H9 (cell line): ENCODE measurements at regions not wholly inside any gene's neighbourhood (a gene's known extent, or its start where the extent isn't known, plus 50 kb on each side); places are given as distances from the start of the nearest gene placed in this dataset.

Source experiments
- DNase-seq: peaks from one replicate; pipeline ENCODE4 v3.0.0-alpha.2; 2017
- H2AFZ ChIP-seq: one replicate; pipeline ENCODE4 v1.6.1; 2013; ENCODE audit warnings: mild to moderate bottlenecking, low read length, control low read depth, moderate library complexity
- H2AK5ac ChIP-seq: 2 replicates; pipeline ENCODE4 v1.6.1; 2013; ENCODE audit warnings: low read length, control low read depth, mixed read lengths; ENCODE audit not compliant: insufficient read length
- H2BK120ac ChIP-seq: one replicate; pipeline ENCODE4 v1.6.1; 2013; ENCODE audit warnings: low read depth, mild to moderate bottlenecking, low read length, control low read depth, inconsistent platforms; ENCODE audit not compliant: poor library complexity, severe bottlenecking
- H2BK12ac ChIP-seq: 2 replicates; pipeline ENCODE4 v1.6.1; 2013; ENCODE audit warnings: low read length, control low read depth, mixed read lengths, low read depth; ENCODE audit not compliant: insufficient read length
- H2BK15ac ChIP-seq: 2 replicates; pipeline ENCODE4 v1.6.1; 2013; ENCODE audit warnings: low read depth, low read length, control low read depth
- H2BK20ac ChIP-seq: one replicate; pipeline ENCODE4 v1.6.1; 2013; ENCODE audit warnings: low read depth, mild to moderate bottlenecking, low read length, control low read depth, inconsistent platforms; ENCODE audit not compliant: poor library complexity, severe bottlenecking
- H2BK5ac ChIP-seq: 2 replicates; pipeline ENCODE4 v1.6.1; 2013; ENCODE audit warnings: low read length, control low read depth, mixed read lengths; ENCODE audit not compliant: insufficient read length
- H3K14ac ChIP-seq: 2 replicates; pipeline ENCODE4 v1.6.1; 2013; ENCODE audit warnings: low read length, control low read depth; ENCODE audit not compliant: insufficient read depth
- H3K18ac ChIP-seq: 2 replicates; pipeline ENCODE4 v1.6.1; 2013; ENCODE audit warnings: low read depth, mild to moderate bottlenecking, mixed read lengths, low read length, control low read depth; ENCODE audit not compliant: insufficient read length
- H3K23ac ChIP-seq: 2 replicates; pipeline ENCODE4 v1.6.1; 2013; ENCODE audit warnings: low read length, control low read depth, mixed read lengths, low read depth; ENCODE audit not compliant: insufficient read length
- H3K23me2 ChIP-seq: 2 replicates; pipeline ENCODE4 v1.6.1; 2013; ENCODE audit warnings: low read depth, mild to moderate bottlenecking, mixed read lengths, low read length, control low read depth; ENCODE audit not compliant: insufficient read length, poor library complexity, severe bottlenecking
- H3K27ac ChIP-seq: 2 replicates; pipeline ENCODE4 v1.5.1; 2013; ENCODE audit warnings: low read length, control low read depth, mixed read lengths, low read depth; ENCODE audit not compliant: insufficient read length
- H3K27me3 ChIP-seq: 2 replicates; pipeline ENCODE4 v1.6.1; 2013; ENCODE audit warnings: low read length, control low read depth, inconsistent platforms; ENCODE audit not compliant: insufficient read depth
- H3K4ac ChIP-seq: 2 replicates; pipeline ENCODE4 v1.6.1; 2013; ENCODE audit warnings: low read depth, mild to moderate bottlenecking, control low read depth, inconsistent platforms, low read length, moderate library complexity
- H3K4me1 ChIP-seq: 2 replicates; pipeline ENCODE4 v1.6.1; 2013; ENCODE audit warnings: low read length, control low read depth, inconsistent platforms; ENCODE audit not compliant: insufficient read depth
- H3K4me2 ChIP-seq: 2 replicates; pipeline ENCODE4 v1.6.1; 2013; ENCODE audit warnings: low read length, control low read depth, mixed read lengths; ENCODE audit not compliant: insufficient read length, insufficient read depth
- H3K56ac ChIP-seq: 2 replicates; pipeline ENCODE4 v1.6.1; 2013; ENCODE audit warnings: low read depth, mild to moderate bottlenecking, mixed read lengths, low read length, control low read depth; ENCODE audit not compliant: insufficient read length
- H3K79me1 ChIP-seq: 2 replicates; pipeline ENCODE4 v1.6.1; 2013; ENCODE audit warnings: low read depth, mild to moderate bottlenecking, moderate library complexity, low read length, control low read depth, inconsistent platforms; ENCODE audit not compliant: insufficient read depth, poor library complexity, severe bottlenecking
- H3K79me2 ChIP-seq: 2 replicates; pipeline ENCODE4 v1.6.1; 2013; ENCODE audit warnings: low read length, control low read depth, inconsistent platforms; ENCODE audit not compliant: insufficient read depth
- H3K9ac ChIP-seq: 2 replicates; pipeline ENCODE4 v1.6.1; 2013; ENCODE audit warnings: low read length, control low read depth, mixed read lengths; ENCODE audit not compliant: insufficient read length; ENCODE audit errors: extremely low read depth
- H3K9me3 ChIP-seq: one replicate; pipeline ENCODE4 v1.6.1; 2013; ENCODE audit warnings: low read depth, low read length, inconsistent platforms; ENCODE audit not compliant: control insufficient read depth
- H3T11ph ChIP-seq: one replicate; pipeline ENCODE4 v1.6.1; 2013; ENCODE audit warnings: mild to moderate bottlenecking, low read length, control low read depth, inconsistent platforms
- H4K20me1 ChIP-seq: one replicate; pipeline ENCODE4 v1.6.1; 2013; ENCODE audit not compliant: control insufficient read depth, insufficient read length, insufficient read depth
- H4K5ac ChIP-seq: 2 replicates; pipeline ENCODE4 v1.6.1; 2013; ENCODE audit warnings: low read depth, mild to moderate bottlenecking, mixed read lengths, low read length, control low read depth; ENCODE audit not compliant: insufficient read length
- H4K8ac ChIP-seq: replicated peaks from 2 replicates; pipeline ENCODE4 v1.6.1; 2013; ENCODE audit warnings: low read length, control low read depth, mixed read lengths, low read depth; ENCODE audit not compliant: insufficient read length
- H4K91ac ChIP-seq: 2 replicates; pipeline ENCODE4 v1.6.1; 2013; ENCODE audit warnings: low read depth, mild to moderate bottlenecking, moderate library complexity, mixed read lengths, low read length, control low read depth; ENCODE audit not compliant: insufficient read length
- H3K27ac Mint-ChIP-seq, 3 experiments: 2 replicates in 2 of 3; 3 replicates in 1 of 3; pipeline ENCODE4 v1.8.0; 2020 to 2021; ENCODE audit warnings: mixed read lengths in 3 of 3, mild to moderate bottlenecking in 1 of 3, moderate library complexity in 1 of 3
- H3K27me3 Mint-ChIP-seq: 2 replicates; pipeline ENCODE4 v1.8.0; 2021; ENCODE audit warnings: low read depth, mild to moderate bottlenecking, moderate library complexity, mixed read lengths
- H3K36me3 Mint-ChIP-seq, 3 experiments: 2 replicates in 2 of 3; 3 replicates in 1 of 3; pipeline ENCODE4 v1.8.0; 2020 to 2021; ENCODE audit warnings: low read depth in 3 of 3, mixed read lengths in 3 of 3; ENCODE audit not compliant: insufficient read depth in 1 of 3
- H3K4me1 Mint-ChIP-seq, 2 experiments: 2 replicates each; pipeline ENCODE4 v1.8.0; 2020; ENCODE audit warnings: mixed read lengths in 2 of 2
- H3K4me3 Mint-ChIP-seq, 2 experiments: 2 replicates in 1 of 2; 3 replicates in 1 of 2; pipeline ENCODE4 v1.8.0; 2020 to 2021; ENCODE audit warnings: mild to moderate bottlenecking in 2 of 2, mixed read lengths in 2 of 2, moderate library complexity in 1 of 2
- H3K9me3 Mint-ChIP-seq, 2 experiments: 2 replicates in 1 of 2; 3 replicates in 1 of 2; pipeline ENCODE4 v1.8.0; 2020; ENCODE audit warnings: mild to moderate bottlenecking in 2 of 2, mixed read lengths in 2 of 2, moderate library complexity in 1 of 2
- CTCF ChIP-seq: fragments of 200-600 bp; sonication (generic); conservative IDR thresholded peaks from 3 replicates; pipeline ENCODE4 v1.8.0; 2021; ENCODE audit warnings: antibody characterized with exemption, mild to moderate bottlenecking
- WGBS: extraction: QIAGEN DNeasy Blood & Tissue Kit; methylation state at CpG from one replicate; pipeline ENCODE4 v1.1.7; 2013; ENCODE audit warnings: missing lambda C conversion rate, low lambda C conversion rate, mixed read lengths; ENCODE audit not compliant: insufficient read length; ENCODE audit errors: extremely low coverage; 5-methylcytosine and 5-hydroxymethylcytosine counted together

GRCh38 chr10:78292250-78292981, 258.8 kb downstream of the RPS24 start:
- Histone ChIP-seq H2AK5ac (no peak overlapping the region), H4K8ac (no peak overlapping the region), H4K5ac (no peak overlapping the region), H3K14ac (no peak overlapping the region), H2BK15ac (no peak overlapping the region), H3K79me2 (no peaks in the 10 kb centered on the region), H2BK20ac (no peak overlapping the region), H2BK12ac (no peak overlapping the region), H3K79me1 (no peaks in the 10 kb centered on the region), H2BK120ac (no peak overlapping the region), H3K4ac (no peak overlapping the region), H2AFZ (no peak overlapping the region), H3K23ac (no peak overlapping the region), H3K4me1 (peaks cover 5% of the 10 kb centered on the region; the same call in 1 of the 2 replicates), H3K56ac (no peak overlapping the region), H3K4me2 (no peak overlapping the region), H3T11ph (no peak overlapping the region), H3K9ac (no peak overlapping the region), H2BK5ac (no peak overlapping the region), H3K27ac (no peak overlapping the region), H4K20me1 (no peaks in the 10 kb centered on the region), H3K18ac (no peak overlapping the region), H3K9me3 (no peaks in the 10 kb centered on the region), H3K23me2 (peaks cover 3% of the 10 kb centered on the region), H3K27me3 (no peaks in the 10 kb centered on the region), H4K91ac (no peak overlapping the region)
- no peak for DNase-seq
- peaks cover 33 to 48% of the 10 kb centered on the region in 2 experiments for H3K4me1 Mint-ChIP-seq
- no peak for TF ChIP-seq CTCF
- no peaks in the 10 kb centered on the region for H3K9me3 Mint-ChIP-seq
- H3K4me3 Mint-ChIP-seq, result no peak overlapping the region
- no peak overlapping the region; a peak in 1 of 7 replicates for H3K27ac Mint-ChIP-seq
- H3K36me3 Mint-ChIP-seq, result no peaks in the 10 kb centered on the region
- WGBS, result no CpG with 5 or more reads among the region's 10 CpGs
- peaks cover 6% of the 10 kb centered on the region for H3K27me3 Mint-ChIP-seq
